Kidney (tissue), 13 donors: ENCODE measurements at regions not wholly inside any gene's neighbourhood (a gene's known extent, or its start where the extent isn't known, plus 50 kb on each side); places are given as distances from the start of the nearest gene placed in this dataset.
"Not testable (repeated sequence)": the region's sequence is repeated elsewhere in the genome, so short reads cannot be mapped to it uniquely, and the experiment has no call there.

Source experiments
- DNase-seq, 5 donors: peaks; one replicate each; pipeline ENCODE4 v3.0.0-alpha.2; 2013 to 2020
- FAIRE-seq: peaks from 2 replicates; lab custom pipeline; 2012; peaks lifted over from hg19 to GRCh38; lab: Jason Lieb, UNC
- H3K27ac ChIP-seq, 2 donors: one replicate each; pipeline ENCODE4 v1.7.0; 2013; ENCODE audit warnings: low read depth in 2 of 2, low read length in 2 of 2, inconsistent platforms in 1 of 2
- H3K27me3 ChIP-seq: one replicate; pipeline ENCODE4 v1.7.1; 2013; ENCODE audit warnings: low read length, inconsistent platforms; ENCODE audit not compliant: control insufficient read depth, insufficient read depth
- H3K36me3 ChIP-seq, 3 donors: one replicate each; pipeline versions ENCODE4 v1.7.0 to v1.7.1; 2013; ENCODE audit warnings: low read length in 3 of 3, control low read depth in 1 of 3, inconsistent platforms in 1 of 3; ENCODE audit not compliant: insufficient read depth in 3 of 3, control insufficient read depth in 2 of 3
- H3K4me1 ChIP-seq, 3 donors: one replicate each; pipeline versions ENCODE4 v1.7.0 to v1.7.1; 2013; ENCODE audit warnings: low read length in 3 of 3, inconsistent platforms in 1 of 3, low read depth in 1 of 3; ENCODE audit not compliant: control insufficient read depth in 2 of 3, insufficient read depth in 2 of 3
- H3K4me3 ChIP-seq, 3 donors: one replicate each; pipeline versions ENCODE4 v1.7.0 to v1.8.1; 2013; ENCODE audit warnings: low read length in 3 of 3, control low read depth in 1 of 3, inconsistent platforms in 1 of 3
- H3K9ac ChIP-seq, 3 donors: one replicate each; pipeline versions ENCODE4 v1.7.0 to v1.7.1; 2013; ENCODE audit warnings: low read length in 3 of 3, control low read depth in 1 of 3, inconsistent platforms in 1 of 3
- H3K9me3 ChIP-seq, 3 donors: one replicate each; pipeline versions ENCODE4 v1.7.0 to v1.7.1; 2013; ENCODE audit warnings: low read length in 3 of 3, control low read depth in 1 of 3, inconsistent platforms in 1 of 3; ENCODE audit not compliant: control insufficient read depth in 2 of 3, insufficient read depth in 1 of 3
- intact Hi-C: fragments of 100-400 bp; cut with DNase I; formaldehyde crosslinking; loops from one replicate; pipeline ENCODE4 v1.11.1; 2022
- TF ChIP-seq, protein P1 (sequence below): IDR thresholded peaks from 3 replicates; pipeline ENCODE4 v1.5.1; 2012; ENCODE audit warnings: mild to moderate bottlenecking, moderate library complexity, borderline replicate concordance; ENCODE audit not compliant: insufficient read depth; ENCODE audit errors: extremely low read depth
- donor health status: control.
- donor health status: control.
- donor health status: control.
- donor health status: control.
- donor health status: control.
- donor health status: DM: yes; HTN: yes; CAD: no.
- donor health status: Normal renal cell carcinoma (clear cell type).

DNA sequence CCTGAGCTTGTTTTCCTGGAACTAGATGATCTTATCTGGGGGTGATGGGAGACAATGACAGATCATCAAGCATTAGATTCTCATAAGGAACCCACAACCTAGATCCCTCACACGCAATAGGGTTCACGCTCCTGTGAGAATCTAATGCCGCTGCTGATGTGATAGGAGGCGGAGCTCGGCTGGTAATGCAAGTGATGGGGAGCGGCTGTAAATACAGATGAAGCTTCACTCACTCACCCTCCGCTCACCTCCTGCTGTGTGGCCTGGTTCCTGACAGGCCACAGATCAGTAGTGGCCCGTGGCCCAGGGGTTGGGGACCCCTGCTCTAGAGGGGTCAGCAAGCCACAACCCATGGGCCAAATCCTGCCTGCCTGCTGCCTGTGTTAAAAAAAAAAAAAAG is 435.9 kb downstream of the CD83 start:
- H3K9me3 ChIP-seq: no peaks in the 10 kb centered on the region
- FAIRE-seq (no peak), DNase-seq (no peak)
- H3K27ac ChIP-seq: no peak overlapping the region
- H3K9ac ChIP-seq: no peak overlapping the region
- H3K27me3 ChIP-seq: no peaks in the 10 kb centered on the region
- TF ChIP-seq, protein P1, sequence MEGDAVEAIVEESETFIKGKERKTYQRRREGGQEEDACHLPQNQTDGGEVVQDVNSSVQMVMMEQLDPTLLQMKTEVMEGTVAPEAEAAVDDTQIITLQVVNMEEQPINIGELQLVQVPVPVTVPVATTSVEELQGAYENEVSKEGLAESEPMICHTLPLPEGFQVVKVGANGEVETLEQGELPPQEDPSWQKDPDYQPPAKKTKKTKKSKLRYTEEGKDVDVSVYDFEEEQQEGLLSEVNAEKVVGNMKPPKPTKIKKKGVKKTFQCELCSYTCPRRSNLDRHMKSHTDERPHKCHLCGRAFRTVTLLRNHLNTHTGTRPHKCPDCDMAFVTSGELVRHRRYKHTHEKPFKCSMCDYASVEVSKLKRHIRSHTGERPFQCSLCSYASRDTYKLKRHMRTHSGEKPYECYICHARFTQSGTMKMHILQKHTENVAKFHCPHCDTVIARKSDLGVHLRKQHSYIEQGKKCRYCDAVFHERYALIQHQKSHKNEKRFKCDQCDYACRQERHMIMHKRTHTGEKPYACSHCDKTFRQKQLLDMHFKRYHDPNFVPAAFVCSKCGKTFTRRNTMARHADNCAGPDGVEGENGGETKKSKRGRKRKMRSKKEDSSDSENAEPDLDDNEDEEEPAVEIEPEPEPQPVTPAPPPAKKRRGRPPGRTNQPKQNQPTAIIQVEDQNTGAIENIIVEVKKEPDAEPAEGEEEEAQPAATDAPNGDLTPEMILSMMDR: no peak
- no peaks in the 10 kb centered on the region for H3K36me3 ChIP-seq
- intact Hi-C loops: no loop called here
- H3K4me3 ChIP-seq: no peak overlapping the region
- H3K4me1 ChIP-seq: no peaks in the 10 kb centered on the region

DNA sequence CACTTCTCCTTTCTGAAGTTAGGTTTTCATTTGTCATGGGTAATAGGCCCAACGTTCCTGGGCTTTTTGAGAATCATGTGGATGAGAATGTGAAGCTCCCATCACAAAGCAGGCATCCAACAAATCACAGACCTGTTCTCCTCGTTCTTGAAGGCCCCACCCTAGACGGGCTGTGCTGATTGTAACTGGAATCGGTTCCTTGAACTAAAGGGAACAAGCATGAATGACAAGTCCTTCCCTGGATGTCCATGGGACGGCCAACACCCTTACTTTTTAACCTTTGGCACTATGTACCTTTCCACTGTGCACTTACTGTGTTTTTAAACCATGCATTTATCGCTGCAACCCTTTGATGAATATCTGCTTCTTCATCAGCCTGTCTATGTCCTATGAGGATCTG is 438.2 kb downstream of the CD83 start:
- intact Hi-C loops: no loop called here
- Histone ChIP-seq H3K36me3 (no peaks in the 10 kb centered on the region), H3K27ac (no peak overlapping the region), H3K4me1 (peaks cover 0 to 3% (median 0%) of the 10 kb centered on the region in 3 donors), H3K9me3 (no peaks in the 10 kb centered on the region), H3K9ac (no peak overlapping the region), H3K4me3 (no peak overlapping the region), H3K27me3 (no peaks in the 10 kb centered on the region)
- TF ChIP-seq, protein P1: no peak
- FAIRE-seq (no peak), DNase-seq (no peak)

DNA sequence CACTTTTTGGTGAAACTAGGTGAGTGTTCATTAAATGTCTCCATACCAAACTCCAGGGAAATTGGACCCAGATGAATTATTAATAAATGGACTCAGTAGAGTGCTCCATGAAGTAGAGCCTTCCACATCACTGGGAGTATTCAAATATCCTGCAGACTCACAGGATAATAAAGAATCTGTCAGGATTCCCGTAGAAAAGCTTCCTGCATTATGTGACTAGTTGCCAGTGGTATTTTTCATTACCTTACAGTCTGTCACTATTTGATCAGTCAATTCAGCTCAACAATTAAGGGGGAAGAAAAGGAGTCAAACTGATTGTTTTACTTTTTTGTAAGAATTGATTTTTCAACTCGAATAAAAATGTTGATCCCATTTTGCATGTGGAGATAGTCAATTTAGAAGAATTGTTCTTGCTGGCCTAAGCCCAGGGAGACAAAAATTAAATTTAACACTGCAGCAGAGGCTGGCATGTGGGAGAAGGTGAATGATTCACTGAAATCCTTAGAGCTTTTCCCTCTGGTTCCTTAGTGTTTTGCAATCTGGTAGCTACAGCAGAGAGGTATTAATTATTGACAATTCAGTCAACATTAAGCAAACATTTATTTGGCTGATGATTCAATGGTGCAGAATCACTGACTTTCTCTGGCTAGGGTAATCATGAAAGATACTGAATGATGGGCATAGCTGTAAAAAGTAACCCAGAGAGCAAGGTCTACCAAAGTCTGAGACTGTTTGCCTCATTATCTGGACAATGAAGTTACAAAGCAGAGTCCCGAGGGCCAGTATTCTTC is 442.4 kb downstream of the CD83 start:
- no peaks in the 10 kb centered on the region for H3K36me3 ChIP-seq
- no peaks in the 10 kb centered on the region for H3K9me3 ChIP-seq
- no peak overlapping the region for H3K4me3 ChIP-seq
- peaks cover 0 to 4% (median 0%) of the 10 kb centered on the region in 3 donors for H3K4me1 ChIP-seq
- peak; percentile 74 for FAIRE-seq
- intact Hi-C loops: no loop called here
- H3K9ac ChIP-seq: no peak overlapping the region
- H3K27me3 ChIP-seq: no peaks in the 10 kb centered on the region
- TF ChIP-seq, protein P1: no peak
- peak overlapping the region; percentile 56 to 81 for H3K27ac ChIP-seq
- DNase-seq: peak in 2 of 5 donors; percentile 38 to 60

DNA sequence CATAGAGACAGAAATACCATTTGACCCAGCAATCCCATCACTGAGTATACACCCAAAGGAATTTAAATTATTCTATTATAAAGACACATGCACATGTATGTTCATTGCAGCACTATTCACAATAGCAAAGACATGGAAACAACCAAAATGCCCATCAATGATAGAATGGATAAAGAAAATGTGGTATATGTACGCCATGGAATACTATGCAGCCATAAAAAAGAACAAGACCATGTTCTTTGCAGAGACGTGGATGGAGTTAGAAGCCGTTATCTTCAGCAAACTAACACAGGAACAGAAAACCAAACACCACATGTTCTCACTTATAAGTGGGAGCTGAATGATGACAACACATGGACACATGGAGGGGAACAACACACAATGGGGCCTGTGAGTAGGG is 444.0 kb downstream of the CD83 start:
- H3K9ac ChIP-seq, H3K36me3 ChIP-seq, H3K9me3 ChIP-seq, FAIRE-seq, H3K4me1 ChIP-seq, intact Hi-C loops, DNase-seq, H3K4me3 ChIP-seq, H3K27ac ChIP-seq, H3K27me3 ChIP-seq: not testable (repeated sequence)
